EH (cell line): ENCODE measurements at regions not wholly inside any gene's neighbourhood (a gene's known extent, or its start where the extent isn't known, plus 50 kb on each side); places are given as distances from the start of the nearest gene placed in this dataset.
"Not testable (repeated sequence)": the region's sequence is repeated elsewhere in the genome, so short reads cannot be mapped to it uniquely, and the experiment has no call there.

Source experiments
- DNase-seq: peaks from one replicate; pipeline ENCODE4 v3.0.0-alpha.2; 2015; ENCODE audit warnings: low read depth

DNA sequence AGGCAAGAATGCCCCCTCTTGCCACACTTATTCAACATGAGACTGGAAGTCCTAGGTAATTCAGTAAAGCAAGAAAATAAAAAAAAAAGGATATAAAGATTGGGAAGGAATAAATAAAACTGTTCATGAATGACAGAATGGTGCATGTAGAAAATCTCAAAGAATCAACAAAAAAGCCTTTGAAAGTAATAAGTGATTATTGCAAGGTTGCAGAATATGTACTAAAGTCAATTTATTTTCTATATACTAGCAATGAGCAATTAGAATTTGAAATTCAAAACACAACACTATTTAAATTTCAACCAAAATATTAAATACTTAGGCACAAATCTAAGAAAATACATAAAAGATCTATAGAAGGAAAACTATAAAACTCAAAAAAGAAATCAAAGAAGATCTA lies 58.6 kb downstream of the MAGEA10 start:
- DNase-seq = no peak

DNA sequence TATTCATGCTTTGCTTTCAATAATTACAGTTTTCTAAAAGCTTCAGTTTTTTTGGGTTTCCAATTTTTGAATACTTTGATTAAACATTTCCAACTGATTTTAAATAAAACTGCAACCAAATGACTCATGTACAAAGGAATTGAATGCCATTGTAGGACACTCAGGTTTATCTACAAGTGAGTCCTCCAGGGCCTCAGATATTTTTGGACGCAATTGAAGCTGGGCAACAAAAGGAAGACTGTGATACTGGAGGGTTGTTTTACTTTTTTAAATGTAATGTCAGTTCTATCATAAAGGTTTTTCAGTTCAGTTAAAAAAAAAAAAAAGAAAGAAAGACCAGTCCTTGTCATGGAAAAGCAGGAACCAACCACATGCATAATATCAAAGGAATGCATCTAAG lies 64.2 kb downstream of the MAGEA10 start:
- DNase-seq = no peak

DNA sequence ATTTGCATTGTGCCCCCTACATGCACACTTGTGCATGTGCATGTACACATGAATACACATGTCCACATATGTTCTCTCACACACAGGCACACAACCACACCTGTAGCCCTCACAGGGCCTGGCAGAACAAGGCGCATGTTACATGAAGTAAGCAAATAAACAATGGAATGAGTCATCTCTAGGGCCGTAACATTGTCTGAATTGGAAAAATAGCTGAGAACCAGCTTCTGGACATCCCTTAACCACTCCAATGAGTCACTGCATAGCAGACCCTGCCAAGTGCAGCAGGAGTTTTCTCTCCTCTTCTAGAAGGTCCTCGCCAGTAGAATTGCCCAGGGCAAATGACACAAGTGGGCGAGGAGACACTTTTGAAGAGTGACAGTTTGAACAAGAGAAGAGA lies 66.1 kb downstream of the MAGEA10 start:
- DNase-seq = peak; percentile 71

DNA sequence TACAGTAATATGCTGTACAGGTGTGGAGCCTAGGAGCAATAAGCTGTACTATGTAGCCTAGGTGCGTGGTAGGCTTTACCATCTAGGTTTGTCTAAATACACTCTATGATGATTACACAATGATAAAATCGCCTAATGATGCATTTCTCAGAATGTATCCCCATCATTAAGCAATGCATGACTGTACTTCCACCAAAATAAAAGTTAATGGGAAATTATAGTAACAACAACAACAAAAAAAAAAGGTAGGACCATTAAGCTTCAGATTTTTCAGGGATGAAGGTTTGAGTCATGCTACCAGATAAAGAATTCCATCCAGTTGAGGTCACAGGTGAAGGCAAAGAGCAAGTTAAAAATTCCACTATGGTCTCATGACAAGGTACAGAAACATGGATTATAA lies 68.2 kb downstream of the MAGEA10 start:
- DNase-seq = no peak

DNA sequence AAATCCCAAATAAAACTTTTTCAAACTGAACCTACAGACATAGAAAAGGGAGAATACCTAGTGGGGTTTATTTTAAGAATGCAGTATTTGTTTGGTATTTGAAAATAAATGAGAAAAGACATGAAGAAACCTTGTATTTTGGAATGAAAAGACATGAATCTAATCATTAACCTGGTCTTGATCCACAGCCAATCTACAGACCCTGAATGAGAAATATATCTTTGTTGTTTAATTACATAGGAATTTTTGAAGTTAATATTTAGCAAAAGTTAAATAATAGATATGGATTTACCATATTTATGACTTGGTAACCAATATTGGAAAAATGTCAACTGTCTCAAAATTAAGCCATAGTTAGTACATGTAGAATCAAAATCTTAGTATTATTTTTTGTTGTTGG lies 76.8 kb downstream of the MAGEA10 start:
- DNase-seq = no peak

DNA sequence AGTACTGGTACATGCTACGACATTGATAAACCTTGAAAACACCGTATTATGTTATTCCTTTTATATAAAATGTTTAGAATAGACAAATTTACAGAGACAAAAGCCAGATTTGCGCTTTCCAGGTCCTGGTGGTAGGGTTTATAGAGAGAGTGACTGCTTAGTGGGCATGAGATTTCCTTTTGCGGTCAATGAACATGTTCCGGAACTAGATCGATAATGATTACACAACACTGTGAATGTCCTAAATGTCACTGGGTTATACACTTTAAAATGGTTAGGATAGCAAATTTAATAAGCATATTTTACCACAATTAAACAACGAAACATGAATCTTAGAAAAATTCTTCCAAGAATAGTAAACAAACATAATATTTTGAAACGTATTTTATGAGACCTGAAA lies 77.3 kb downstream of the MAGEA10 start:
- no peak for DNase-seq

DNA sequence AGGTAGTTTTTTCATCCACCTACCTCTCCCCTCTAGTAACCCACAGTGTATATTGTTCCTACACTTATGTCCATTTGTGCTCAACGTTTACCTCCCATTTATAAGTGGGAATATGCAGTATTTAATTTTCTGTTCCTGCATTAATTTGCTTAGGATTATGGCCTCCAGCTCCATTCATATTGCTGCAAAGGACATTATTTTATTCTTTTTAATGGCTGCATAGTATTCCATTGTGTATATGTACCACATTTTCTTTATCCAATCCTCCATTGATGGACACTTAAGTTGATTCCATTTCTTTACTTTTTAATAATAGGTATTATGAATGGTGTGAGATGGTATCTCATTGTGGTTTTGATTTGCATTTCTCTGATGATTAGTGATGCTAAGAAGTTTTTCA lies 76.1 kb upstream of the GABRE start:
- DNase-seq = not testable (repeated sequence)

DNA sequence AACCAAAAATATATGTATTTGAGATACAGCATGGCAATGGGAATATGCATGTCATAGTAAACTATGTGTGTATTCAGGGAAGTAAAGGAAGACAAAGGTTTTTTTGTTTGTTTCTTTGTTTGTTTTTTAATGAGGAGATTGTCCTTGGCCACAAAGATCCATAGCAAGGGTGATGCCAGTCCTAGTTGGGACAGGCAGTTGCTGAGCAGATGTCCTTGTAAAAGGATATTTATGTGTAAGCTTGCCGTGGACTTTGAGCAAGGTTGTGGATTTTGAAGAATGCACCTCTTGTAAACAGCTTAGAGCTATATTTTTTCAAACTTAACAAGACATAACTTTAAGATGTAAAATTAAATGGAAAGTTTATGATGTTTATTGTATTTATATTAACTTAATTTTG lies 69.9 kb upstream of the GABRE start:
- DNase-seq = no peak

DNA sequence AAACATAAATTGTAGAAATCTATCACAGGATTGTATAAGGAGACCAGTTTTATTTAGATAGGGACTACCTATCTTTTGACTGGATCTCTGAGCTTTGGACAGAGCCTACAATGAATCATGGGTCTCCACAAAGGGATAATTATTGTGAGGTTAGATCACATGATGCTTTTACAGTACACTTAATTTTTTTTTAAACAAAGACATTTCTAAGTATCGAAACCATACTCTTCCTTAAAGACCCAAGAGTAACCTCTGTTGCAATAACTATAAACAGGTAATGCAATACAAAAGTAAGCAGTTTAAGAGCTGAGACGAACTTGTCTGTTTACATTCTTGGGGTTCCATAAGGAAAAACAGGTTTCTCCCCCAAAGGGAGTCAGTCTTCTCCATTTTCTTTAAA lies 64.3 kb upstream of the GABRE start:
- no peak for DNase-seq

DNA sequence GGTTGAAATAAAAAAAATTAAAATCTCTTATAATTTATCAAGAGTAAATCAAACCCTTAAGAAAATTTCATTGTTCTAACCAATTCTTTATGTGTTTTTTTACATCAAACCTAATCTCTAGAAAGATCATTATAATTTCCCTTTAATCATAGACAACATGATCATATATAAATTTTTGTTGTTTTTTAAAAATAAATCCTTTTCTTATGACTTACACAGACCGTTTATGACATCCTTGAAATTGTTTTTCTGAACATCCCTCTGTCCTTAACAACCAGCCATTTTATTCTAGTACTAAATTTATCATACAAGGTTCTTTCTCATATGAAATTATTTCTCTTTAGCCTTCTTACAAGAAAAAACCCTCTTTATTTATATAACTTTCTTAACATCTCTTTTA lies 62.7 kb upstream of the GABRE start:
- no peak for DNase-seq

DNA sequence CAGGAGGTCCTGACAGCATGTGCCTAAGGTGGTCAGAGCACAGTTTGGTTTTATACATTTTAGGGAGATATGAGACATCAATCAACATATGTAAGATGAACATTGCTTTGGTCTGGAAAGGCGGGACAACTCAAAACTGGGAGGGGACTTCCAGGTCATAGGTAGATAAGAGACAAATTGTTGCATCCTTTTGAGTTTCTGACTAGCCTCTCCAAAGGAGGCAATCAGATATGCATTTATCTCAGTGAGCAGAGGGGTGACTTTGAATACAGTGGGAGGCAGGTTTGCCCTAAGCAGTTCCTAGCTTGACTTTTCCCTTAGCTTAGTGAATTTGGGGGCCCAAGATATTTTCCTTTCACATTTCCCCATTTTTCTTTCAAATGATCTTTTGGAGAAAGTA lies 56.9 kb upstream of the GABRE start:
- not testable (repeated sequence) for DNase-seq

DNA sequence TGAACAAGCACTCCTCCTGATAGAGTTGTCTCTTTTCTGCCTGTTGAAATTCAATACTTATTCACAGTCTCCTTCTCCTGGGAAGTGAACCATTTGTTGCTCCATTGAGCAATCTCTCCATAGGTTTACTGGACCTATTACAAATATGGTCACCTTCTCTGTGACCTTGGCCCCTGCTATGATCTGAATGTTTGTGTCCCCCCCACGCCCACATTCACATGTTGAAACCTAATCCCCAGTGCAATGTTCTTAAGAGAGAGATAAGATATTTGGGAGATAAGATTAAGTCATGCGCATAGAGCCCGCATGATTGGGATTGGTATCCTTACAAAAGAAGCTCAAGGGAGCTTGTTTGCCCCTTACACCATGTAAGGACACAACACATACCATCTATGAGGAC lies 54.1 kb upstream of the GABRE start:
- DNase-seq = no peak

DNA sequence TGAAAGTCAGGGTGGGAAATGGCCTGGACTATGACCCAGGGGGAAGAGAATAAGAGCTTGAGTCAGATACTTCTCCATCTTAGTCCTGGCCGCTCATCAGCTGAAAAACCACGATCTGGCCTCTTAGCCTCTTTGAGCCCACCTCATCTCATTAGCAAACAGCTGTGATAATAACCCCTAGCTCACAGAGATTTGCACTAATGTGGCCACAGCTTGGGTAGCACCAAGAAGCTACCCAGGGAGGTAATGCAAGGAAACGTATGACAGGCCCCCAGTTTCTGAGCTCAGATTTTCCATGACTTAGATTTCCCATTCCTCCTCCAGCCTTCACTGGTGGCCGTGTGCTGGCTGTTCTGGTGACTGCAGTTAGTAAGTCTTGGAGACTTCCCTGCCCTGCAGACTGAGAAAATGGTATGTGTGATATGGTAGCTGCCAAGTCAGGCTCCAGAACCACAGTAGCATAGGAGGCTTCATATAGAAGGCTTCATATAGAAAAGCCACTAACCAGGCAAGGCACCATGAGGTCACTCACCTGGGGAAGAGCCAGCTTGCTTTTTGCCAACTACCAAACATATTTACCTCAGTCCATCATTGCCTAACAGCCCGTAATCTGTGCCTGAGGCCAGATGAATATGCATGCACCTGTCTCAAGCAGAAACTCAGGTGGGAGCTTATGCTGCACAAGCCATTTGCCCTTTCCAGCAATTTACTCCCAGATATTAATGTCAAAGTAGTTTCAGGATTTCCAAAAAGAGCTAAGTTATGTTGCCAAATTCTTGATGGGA lies 51.4 kb upstream of the GABRE start:
- no peak for DNase-seq

DNA sequence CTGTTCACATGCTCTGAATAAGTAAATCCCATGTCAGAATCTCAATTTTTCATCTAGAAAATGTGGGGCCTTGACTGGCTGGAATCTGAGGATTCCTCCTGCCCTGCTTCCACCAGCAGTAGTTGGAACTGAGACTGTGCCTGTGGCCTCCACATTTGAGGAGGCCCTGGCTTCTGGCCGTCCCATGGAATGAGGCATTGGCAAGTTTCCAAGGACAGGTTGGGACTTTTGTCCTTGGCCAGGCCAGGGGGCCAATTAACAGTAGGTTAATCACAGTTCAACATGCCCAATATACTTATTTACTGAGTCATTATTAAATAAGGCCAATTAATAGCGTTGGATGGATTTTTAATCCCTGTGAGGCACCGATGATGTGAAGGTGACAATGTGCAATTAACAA lies 50.2 kb upstream of the GABRE start:
- DNase-seq = no peak
